Adrenal gland (tissue), 9 donors: ENCODE measurements at regions not wholly inside any gene's neighbourhood (a gene's known extent, or its start where the extent isn't known, plus 50 kb on each side); places are given as distances from the start of the nearest gene placed in this dataset.

Source experiments
- DNase-seq, 7 donors: peaks; one replicate each; pipeline ENCODE4 v3.0.0-alpha.2; 2019 to 2020
- H3K27ac ChIP-seq, 5 donors: fragments of 200-600 bp; sonication (generic) in 4 of 5; 1 replicate in 3 of 5; 2 replicates in 2 of 5; pipeline versions ENCODE4 v1.5.1 to v1.8.0; 2016 to 2020; ENCODE audit warnings: mild to moderate bottlenecking in 1 of 5
- H3K27me3 ChIP-seq: fragments of 200-600 bp; 2 replicates; pipeline ENCODE4 v1.8.0; 2021
- H3K36me3 ChIP-seq, 2 donors: fragments of 200-600 bp; replicated peaks in 1 of 2; 1 replicate in 1 of 2; 2 replicates in 1 of 2; pipeline versions ENCODE4 v1.5.1 to v1.8.0; 2018 to 2022
- H3K4me1 ChIP-seq, 2 donors: fragments of 200-600 bp; replicated peaks in 1 of 2; 1 replicate in 1 of 2; 2 replicates in 1 of 2; pipeline versions ENCODE4 v1.5.1 to v1.8.0; 2018 to 2021
- H3K4me3 ChIP-seq, 4 donors: fragments of 200-600 bp; sonication (generic) in 3 of 4; one replicate each; pipeline ENCODE4 v1.5.1; 2016 to 2018
- H3K9me3 ChIP-seq, 3 donors: fragments of 200-600 bp; sonication (generic) in 1 of 3; replicated peaks in 1 of 3; 1 replicate in 2 of 3; 2 replicates in 1 of 3; pipeline versions ENCODE4 v1.5.1 to v1.8.0; 2016 to 2021
- POLR2A ChIP-seq, 2 donors: fragments of 450-650 bp; IDR thresholded peaks; one replicate each; pipeline ENCODE4 v1.6.1; 2017; ENCODE audit warnings: antibody characterized with exemption in 2 of 2, mild to moderate bottlenecking in 2 of 2, moderate library complexity in 1 of 2
- WGBS, 4 donors: extraction: QIAGEN DNeasy Blood & Tissue Kit in 2 of 4; methylation state at CpG; one replicate each; pipeline versions ENCODE4 v1.1.5 to v1.1.7; 2013 to 2017; 5-methylcytosine and 5-hydroxymethylcytosine counted together
- intact Hi-C, 2 donors: fragments of 100-400 bp; cut with DNase I; formaldehyde crosslinking; loops; one replicate each; pipeline versions ENCODE4 v1.14.1 to v1.15.0; 2022 to 2023
- TF ChIP-seq, protein P1 (sequence below), 6 experiments: fragments of 450-650 bp in 4 of 6; fragments of 200-600 bp in 2 of 6; sonication (generic) in 1 of 6; IDR thresholded peaks; 1 replicate in 5 of 6; 2 replicates in 1 of 6; pipeline versions ENCODE4 v1.5.1 to v1.8.0; 2016 to 2021; ENCODE audit warnings: antibody characterized with exemption in 6 of 6, mild to moderate bottlenecking in 2 of 6, moderate library complexity in 1 of 6
- donor health status: healthy with polysubstance abuse.
- donor health status: Bipolar disorder and iron deficiency.
- donor health status: DM: yes; HTN: yes; CAD: no.
- donor health status: DM: no; HTN: no; CAD: no.
- donor health status: DM: no; HTN: no; CAD: no.

DNA sequence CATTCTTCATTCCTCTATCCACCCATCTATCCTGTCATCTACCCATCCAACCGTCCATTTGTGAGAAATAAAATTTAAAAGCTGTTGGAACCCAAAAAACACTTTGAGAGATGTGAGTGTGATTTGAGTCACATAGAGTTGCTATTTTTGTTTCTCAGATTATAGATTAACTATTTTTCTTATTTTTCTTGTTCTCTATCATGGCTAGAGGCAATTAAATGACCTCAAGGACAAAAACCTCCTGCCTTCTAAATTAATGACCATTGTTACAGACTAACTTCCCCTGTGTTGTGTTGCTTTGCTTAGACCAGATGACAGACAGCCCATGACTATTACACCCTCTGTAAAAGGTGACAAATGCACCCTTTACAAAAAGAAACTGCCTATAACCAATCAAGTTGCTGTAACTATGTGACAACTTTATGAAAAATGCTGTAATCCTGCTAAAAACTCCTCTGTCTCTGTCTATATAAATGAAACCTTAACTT is 207.9 kb upstream of the CXCR4 start:
- Histone ChIP-seq H3K36me3 (no peaks in the 10 kb centered on the region), H3K9me3 (no peaks in the 10 kb centered on the region), H3K27ac (no peak overlapping the region), H3K4me3 (no peak overlapping the region), H3K27me3 (no peaks in the 10 kb centered on the region), H3K4me1 (peaks cover under 1 to 9% of the 10 kb centered on the region in 2 donors)
- WGBS, 4 donors: 74 to 90% (median 84%) methylated on average over 1 of the region's 1 CpG
- TF ChIP-seq POLR2A (IDR thresholded peaks at IDR 0.05): no peak
- TF ChIP-seq, protein P1, sequence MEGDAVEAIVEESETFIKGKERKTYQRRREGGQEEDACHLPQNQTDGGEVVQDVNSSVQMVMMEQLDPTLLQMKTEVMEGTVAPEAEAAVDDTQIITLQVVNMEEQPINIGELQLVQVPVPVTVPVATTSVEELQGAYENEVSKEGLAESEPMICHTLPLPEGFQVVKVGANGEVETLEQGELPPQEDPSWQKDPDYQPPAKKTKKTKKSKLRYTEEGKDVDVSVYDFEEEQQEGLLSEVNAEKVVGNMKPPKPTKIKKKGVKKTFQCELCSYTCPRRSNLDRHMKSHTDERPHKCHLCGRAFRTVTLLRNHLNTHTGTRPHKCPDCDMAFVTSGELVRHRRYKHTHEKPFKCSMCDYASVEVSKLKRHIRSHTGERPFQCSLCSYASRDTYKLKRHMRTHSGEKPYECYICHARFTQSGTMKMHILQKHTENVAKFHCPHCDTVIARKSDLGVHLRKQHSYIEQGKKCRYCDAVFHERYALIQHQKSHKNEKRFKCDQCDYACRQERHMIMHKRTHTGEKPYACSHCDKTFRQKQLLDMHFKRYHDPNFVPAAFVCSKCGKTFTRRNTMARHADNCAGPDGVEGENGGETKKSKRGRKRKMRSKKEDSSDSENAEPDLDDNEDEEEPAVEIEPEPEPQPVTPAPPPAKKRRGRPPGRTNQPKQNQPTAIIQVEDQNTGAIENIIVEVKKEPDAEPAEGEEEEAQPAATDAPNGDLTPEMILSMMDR (IDR thresholded peaks at IDR 0.05): no peak
- no peak for DNase-seq
- intact Hi-C loops: no loop called here

DNA sequence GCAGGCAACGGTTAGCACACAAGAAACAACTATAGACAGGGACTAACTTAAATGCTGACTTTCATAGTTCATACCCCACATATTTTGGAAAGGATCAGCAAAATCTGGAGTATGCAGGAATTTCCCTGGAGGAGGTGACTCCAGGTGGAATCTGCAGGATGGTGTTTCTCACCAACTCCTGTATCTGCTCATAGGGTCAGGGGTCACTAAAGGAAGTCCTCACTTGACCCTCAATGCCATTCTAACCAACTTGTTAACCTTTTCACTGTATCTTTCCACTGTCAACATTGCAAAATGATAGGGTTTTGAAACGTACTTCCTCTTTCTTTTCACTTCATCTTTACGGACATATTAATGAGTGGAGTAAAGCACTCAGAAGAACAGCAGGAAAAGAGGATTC is 207.0 kb upstream of the CXCR4 start:
- intact Hi-C loops: no loop called here
- H3K9me3 ChIP-seq: no peaks in the 10 kb centered on the region
- no peak for DNase-seq
- H3K27ac ChIP-seq: no peak overlapping the region
- H3K36me3 ChIP-seq: no peaks in the 10 kb centered on the region
- no peaks in the 10 kb centered on the region for H3K27me3 ChIP-seq
- WGBS, 4 donors: 64 to 80% (median 78%) methylated on average over 3 of the region's 3 CpGs
- TF ChIP-seq POLR2A (IDR thresholded peaks at IDR 0.05): no peak
- TF ChIP-seq, protein P1 (IDR thresholded peaks at IDR 0.05): no peak
- peaks cover 0 to 9% of the 10 kb centered on the region in 2 donors for H3K4me1 ChIP-seq
- no peak overlapping the region for H3K4me3 ChIP-seq

DNA sequence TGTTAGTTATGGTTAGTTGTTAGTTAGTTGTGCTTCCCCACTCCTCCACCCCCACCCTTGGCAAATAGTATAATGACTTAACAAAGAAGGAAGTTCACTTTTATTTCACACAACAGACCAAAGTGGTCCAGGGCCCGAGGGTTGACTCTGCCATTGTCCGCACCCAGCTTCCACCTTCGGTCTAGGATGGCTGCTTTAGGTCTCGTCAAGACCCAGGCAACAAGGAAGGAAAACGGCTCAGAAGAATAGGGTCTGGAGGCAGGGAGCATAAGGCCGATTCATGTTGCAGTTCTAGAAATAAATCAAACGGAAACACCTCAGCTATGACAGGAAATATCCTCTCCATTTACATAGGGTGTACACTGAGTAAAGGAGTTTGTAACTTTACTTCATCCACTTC is 206.0 kb upstream of the CXCR4 start:
- DNase-seq: no peak
- Histone ChIP-seq H3K4me1 (peaks cover 0 to 9% of the 10 kb centered on the region in 2 donors), H3K36me3 (no peaks in the 10 kb centered on the region), H3K27me3 (no peaks in the 10 kb centered on the region), H3K27ac (no peak overlapping the region), H3K9me3 (no peaks in the 10 kb centered on the region), H3K4me3 (no peak overlapping the region)
- WGBS, 4 donors: 83 to 94% (median 85%) methylated on average over 7 of the region's 7 CpGs
- TF ChIP-seq POLR2A (IDR thresholded peaks at IDR 0.05): no peak
- TF ChIP-seq, protein P1 (IDR thresholded peaks at IDR 0.05): no peak
- intact Hi-C loops: no loop called here

DNA sequence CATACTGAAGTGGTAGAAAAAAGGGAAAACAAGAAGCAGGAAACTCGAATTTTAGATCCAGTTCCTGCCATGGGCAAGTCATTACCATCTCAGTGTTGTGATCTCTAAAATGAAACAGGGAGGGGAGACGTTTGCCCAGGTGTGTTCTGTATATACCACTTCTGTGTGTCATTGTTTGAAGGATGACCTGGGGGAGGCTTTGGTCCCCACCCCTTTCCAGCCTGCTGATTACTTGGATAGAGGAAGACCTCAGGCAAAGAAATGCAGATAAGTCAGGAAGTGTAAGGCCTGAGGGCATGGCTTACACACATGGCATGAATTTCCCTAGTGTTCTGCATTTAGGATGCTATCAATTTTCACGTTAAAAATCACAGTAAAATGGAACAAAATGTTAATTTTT is 205.2 kb upstream of the CXCR4 start:
- no peaks in the 10 kb centered on the region for H3K36me3 ChIP-seq
- no peak overlapping the region for H3K27ac ChIP-seq
- H3K4me1 ChIP-seq: peaks cover 0 to 9% of the 10 kb centered on the region in 2 donors
- 65 to 71% (median 67%) methylated on average over 3 of the region's 3 CpGs for WGBS, 4 donors
- intact Hi-C loops: no loop called here
- no peaks in the 10 kb centered on the region for H3K9me3 ChIP-seq
- TF ChIP-seq, protein P1 (IDR thresholded peaks at IDR 0.05): no peak
- no peak for TF ChIP-seq POLR2A (IDR thresholded peaks at IDR 0.05)
- no peak overlapping the region for H3K4me3 ChIP-seq
- no peak for DNase-seq
- H3K27me3 ChIP-seq: no peaks in the 10 kb centered on the region
